H1 (cell line): ENCODE measurements at regions not wholly inside any gene's neighbourhood (a gene's known extent, or its start where the extent isn't known, plus 50 kb on each side); places are given as distances from the start of the nearest gene placed in this dataset.

Source experiments
- BCL11A ChIP-seq, 2 experiments: IDR thresholded peaks; one replicate each; pipeline ENCODE4 v1.6.1; 2011; ENCODE audit warnings: low read depth in 2 of 2, low read length in 2 of 2, mild to moderate bottlenecking in 2 of 2
- JUN ChIP-seq: IDR thresholded peaks from 2 replicates; pipeline ENCODE4 v1.6.1; 2011; ENCODE audit warnings: low read depth, mild to moderate bottlenecking, improper control_type of control experiment, low read length
- KDM4A ChIP-seq: IDR thresholded peaks from one replicate; pipeline ENCODE4 v1.7.1; 2012; ENCODE audit warnings: low read depth, mild to moderate bottlenecking, moderate library complexity, low read length, inconsistent platforms; ENCODE audit not compliant: severe bottlenecking
- POLR2AphosphoS5 ChIP-seq: IDR thresholded peaks from 2 replicates; pipeline ENCODE4 v1.6.1; 2011; ENCODE audit warnings: low read depth, low read length
- RNF2 ChIP-seq: fragments of 200-900, 300-1000 bp; sonication (generic); IDR thresholded peaks from 2 replicates; pipeline ENCODE4 v1.7.1; 2016; ENCODE audit warnings: borderline replicate concordance, low read depth, mild to moderate bottlenecking, antibody characterized with exemption, low read length; ENCODE audit not compliant: poor library complexity, severe bottlenecking; ENCODE audit errors: missing control alignments

DNA sequence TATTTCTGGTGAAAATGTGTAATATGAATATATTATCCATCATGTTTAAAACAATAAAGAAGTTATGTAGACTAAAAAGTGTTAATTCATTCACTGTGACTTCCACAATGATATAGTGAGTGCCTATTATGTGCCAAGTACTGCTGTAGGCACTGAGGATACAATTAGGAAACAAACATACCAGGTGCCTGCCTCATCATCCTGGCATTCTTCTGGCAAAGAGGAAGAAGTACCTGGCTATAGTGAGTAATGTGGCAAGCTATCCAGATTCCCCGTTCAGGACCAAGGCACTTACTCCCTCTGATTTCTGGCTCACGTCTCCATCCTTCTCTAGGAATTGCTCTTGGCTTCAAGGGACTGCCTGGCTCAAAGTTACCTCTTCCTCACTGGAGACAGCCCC lies 77.5 kb upstream of the CLMP start:
- TF ChIP-seq BCL11A (IDR thresholded peaks at IDR 0.05; ENCODE audit: low read depth in 2 of 2, low read length in 2 of 2), result no peak
- no peak for TF ChIP-seq JUN
- TF ChIP-seq POLR2AphosphoS5, result no peak
- no peak for TF ChIP-seq KDM4A
- no peak for TF ChIP-seq RNF2
